ENCODE measurements at regions not wholly inside any gene's neighbourhood (a gene's known extent, or its start where the extent isn't known, plus 50 kb on each side); places are given as distances from the start of the nearest gene placed in this dataset.

- peaks cover 18% of the 10 kb centered on the region for H3K4me1 Mint-ChIP-seq
- Histone ChIP-seq H3K36me3 (ENCODE audit: insufficient read depth) (no peaks in the 10 kb centered on the region), H3K9me2 (ENCODE audit: insufficient read depth) (peaks cover 4% of the 10 kb centered on the region), H3K27ac (ENCODE audit: low read depth) (no peak overlapping the region), H3K27me3 (ENCODE audit: insufficient read depth) (no peaks in the 10 kb centered on the region), H3K4me2 (no peak overlapping the region), H3K4me1 (ENCODE audit: insufficient read depth) (peaks cover 11% of the 10 kb centered on the region), H2AFZ (peak overlapping the region; percentile 56; the same call in 1 of the 2 replicates), H3K4me3 (no peak overlapping the region), H4K20me1 (replicated peaks; ENCODE audit: insufficient read depth) (no peaks in the 10 kb centered on the region), H3K79me2 (replicated peaks; ENCODE audit: insufficient read depth) (no peaks in the 10 kb centered on the region), H3F3A (replicated peaks; ENCODE audit: low read depth) (no peaks in the 10 kb centered on the region)
- no peak overlapping the region for H3K4me3 Mint-ChIP-seq
- no peak for TF ChIP-seq STAT1 (IDR thresholded peaks at IDR 0.05; ENCODE audit: unreplicated experiment)
- no peaks in the 10 kb centered on the region for H3K36me3 Mint-ChIP-seq (ENCODE audit: low read depth)
- no peak for DNase-seq (ENCODE audit: low spot score)
- 0 out of 2 replicates have a peak overlapping the region, but pooled peaks have one; percentile 30 for H3K27ac Mint-ChIP-seq
- no peaks in the 10 kb centered on the region for H3K9me3 Mint-ChIP-seq
- peaks cover 2% of the 10 kb centered on the region for H3K27me3 Mint-ChIP-seq (ENCODE audit: insufficient read depth, low read depth, poor library complexity)
- ATAC-seq: peak; percentile 52
Observed at GRCh38 chr1:208430220-208430619, 186.0 kb upstream of the PLXNA2 start.

GRCh38 chr1:208431721-208432120 lies 187.5 kb upstream of the PLXNA2 start:
- Histone ChIP-seq H3K36me3 (ENCODE audit: insufficient read depth) (no peaks in the 10 kb centered on the region), H3K27ac (ENCODE audit: low read depth) (no peak overlapping the region), H2AFZ (no peak overlapping the region), H3K9me2 (ENCODE audit: insufficient read depth) (peaks cover 4% of the 10 kb centered on the region), H3K4me2 (no peak overlapping the region), H3K4me3 (no peak overlapping the region), H3F3A (replicated peaks; ENCODE audit: low read depth) (no peaks in the 10 kb centered on the region), H3K79me2 (replicated peaks; ENCODE audit: insufficient read depth) (no peaks in the 10 kb centered on the region), H3K27me3 (ENCODE audit: insufficient read depth) (no peaks in the 10 kb centered on the region), H4K20me1 (replicated peaks; ENCODE audit: insufficient read depth) (no peaks in the 10 kb centered on the region), H3K4me1 (ENCODE audit: insufficient read depth) (peaks cover 11% of the 10 kb centered on the region)
- ATAC-seq (no peak), DNase-seq (ENCODE audit: low spot score) (no peak)
- TF ChIP-seq ETS1 (IDR thresholded peaks at IDR 0.05) (no peak), JUNB (IDR thresholded peaks at IDR 0.05; ENCODE audit: unreplicated experiment) (no peak), EZH2phosphoT487 (IDR thresholded peaks at IDR 0.05; ENCODE audit: unreplicated experiment) (no peak)
- H3K36me3 Mint-ChIP-seq (ENCODE audit: low read depth): no peaks in the 10 kb centered on the region
- H3K4me3 Mint-ChIP-seq: no peak overlapping the region
- no peak overlapping the region for H3K27ac Mint-ChIP-seq
- H3K4me1 Mint-ChIP-seq: peaks cover 18% of the 10 kb centered on the region
- peaks cover 2% of the 10 kb centered on the region for H3K27me3 Mint-ChIP-seq (ENCODE audit: insufficient read depth, low read depth, poor library complexity)
- no peaks in the 10 kb centered on the region for H3K9me3 Mint-ChIP-seq

- Histone ChIP-seq H3K4me1 (ENCODE audit: insufficient read depth) (peaks cover 11% of the 10 kb centered on the region), H4K20me1 (replicated peaks; ENCODE audit: insufficient read depth) (no peaks in the 10 kb centered on the region), H3K27ac (ENCODE audit: low read depth) (no peak overlapping the region), H3K4me2 (no peak overlapping the region), H2AFZ (no peak overlapping the region), H3K79me2 (replicated peaks; ENCODE audit: insufficient read depth) (no peaks in the 10 kb centered on the region), H3F3A (replicated peaks; ENCODE audit: low read depth) (no peaks in the 10 kb centered on the region), H3K36me3 (ENCODE audit: insufficient read depth) (no peaks in the 10 kb centered on the region), H3K4me3 (no peak overlapping the region), H3K9me2 (ENCODE audit: insufficient read depth) (peaks cover 4% of the 10 kb centered on the region), H3K27me3 (ENCODE audit: insufficient read depth) (no peaks in the 10 kb centered on the region)
- H3K9me3 Mint-ChIP-seq: no peaks in the 10 kb centered on the region
- H3K4me3 Mint-ChIP-seq: no peak overlapping the region
- DNase-seq (ENCODE audit: low spot score) (no peak), ATAC-seq (no peak)
- H3K27ac Mint-ChIP-seq: no peak overlapping the region
- H3K27me3 Mint-ChIP-seq (ENCODE audit: insufficient read depth, low read depth, poor library complexity): peaks cover 2% of the 10 kb centered on the region
- H3K36me3 Mint-ChIP-seq (ENCODE audit: low read depth): no peaks in the 10 kb centered on the region
- peaks cover 18% of the 10 kb centered on the region for H3K4me1 Mint-ChIP-seq
- TF ChIP-seq JUNB (IDR thresholded peaks at IDR 0.05; ENCODE audit: unreplicated experiment) (no peak), ZNF331 (CRISPR knock-in tag; IDR thresholded peaks at IDR 0.05; ENCODE audit: low read depth) (no peak), STAT1 (IDR thresholded peaks at IDR 0.05; ENCODE audit: unreplicated experiment) (no peak), NANOG (IDR thresholded peaks at IDR 0.05; ENCODE audit: borderline replicate concordance) (no peak), ZNF462 (CRISPR knock-in tag; IDR thresholded peaks at IDR 0.05) (no peak), CREB1 (CRISPR knock-in tag; IDR thresholded peaks at IDR 0.05; ENCODE audit: low read depth) (no peak), ETS1 (IDR thresholded peaks at IDR 0.05) (no peak), EZH2phosphoT487 (IDR thresholded peaks at IDR 0.05; ENCODE audit: unreplicated experiment) (no peak)
Observed at GRCh38 chr1:208432346-208432745, 188.2 kb upstream of the PLXNA2 start.

All from GM23338 (cell line).